ENCODE measurements at regions not wholly inside any gene's neighbourhood (a gene's known extent, or its start where the extent isn't known, plus 50 kb on each side); places are given as distances from the start of the nearest gene placed in this dataset.

DNA sequence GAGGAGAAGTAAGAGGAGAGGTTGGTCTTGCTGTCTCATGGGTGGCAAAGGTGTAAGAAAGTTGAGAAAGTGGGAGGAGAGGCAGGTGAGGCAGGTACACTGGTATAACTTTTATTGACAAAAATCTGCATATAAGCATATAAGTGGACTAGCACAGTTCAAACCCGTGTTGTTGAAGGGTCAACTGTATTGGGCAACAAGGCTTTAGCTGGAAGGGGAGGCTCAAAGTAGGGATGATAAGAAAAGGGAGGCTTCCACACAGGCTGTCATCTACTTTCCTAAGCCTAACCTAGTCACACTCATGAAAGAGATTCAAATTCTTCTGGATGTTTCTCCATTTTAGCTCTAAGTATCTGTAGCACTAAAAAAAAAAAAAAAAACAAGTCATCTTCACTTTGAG, 188.1 kb upstream of the SEMA6D start:
- TF ChIP-seq, protein P1, sequence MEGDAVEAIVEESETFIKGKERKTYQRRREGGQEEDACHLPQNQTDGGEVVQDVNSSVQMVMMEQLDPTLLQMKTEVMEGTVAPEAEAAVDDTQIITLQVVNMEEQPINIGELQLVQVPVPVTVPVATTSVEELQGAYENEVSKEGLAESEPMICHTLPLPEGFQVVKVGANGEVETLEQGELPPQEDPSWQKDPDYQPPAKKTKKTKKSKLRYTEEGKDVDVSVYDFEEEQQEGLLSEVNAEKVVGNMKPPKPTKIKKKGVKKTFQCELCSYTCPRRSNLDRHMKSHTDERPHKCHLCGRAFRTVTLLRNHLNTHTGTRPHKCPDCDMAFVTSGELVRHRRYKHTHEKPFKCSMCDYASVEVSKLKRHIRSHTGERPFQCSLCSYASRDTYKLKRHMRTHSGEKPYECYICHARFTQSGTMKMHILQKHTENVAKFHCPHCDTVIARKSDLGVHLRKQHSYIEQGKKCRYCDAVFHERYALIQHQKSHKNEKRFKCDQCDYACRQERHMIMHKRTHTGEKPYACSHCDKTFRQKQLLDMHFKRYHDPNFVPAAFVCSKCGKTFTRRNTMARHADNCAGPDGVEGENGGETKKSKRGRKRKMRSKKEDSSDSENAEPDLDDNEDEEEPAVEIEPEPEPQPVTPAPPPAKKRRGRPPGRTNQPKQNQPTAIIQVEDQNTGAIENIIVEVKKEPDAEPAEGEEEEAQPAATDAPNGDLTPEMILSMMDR (IDR thresholded peaks at IDR 0.05), result no peak
- TF ChIP-seq, protein P2, sequence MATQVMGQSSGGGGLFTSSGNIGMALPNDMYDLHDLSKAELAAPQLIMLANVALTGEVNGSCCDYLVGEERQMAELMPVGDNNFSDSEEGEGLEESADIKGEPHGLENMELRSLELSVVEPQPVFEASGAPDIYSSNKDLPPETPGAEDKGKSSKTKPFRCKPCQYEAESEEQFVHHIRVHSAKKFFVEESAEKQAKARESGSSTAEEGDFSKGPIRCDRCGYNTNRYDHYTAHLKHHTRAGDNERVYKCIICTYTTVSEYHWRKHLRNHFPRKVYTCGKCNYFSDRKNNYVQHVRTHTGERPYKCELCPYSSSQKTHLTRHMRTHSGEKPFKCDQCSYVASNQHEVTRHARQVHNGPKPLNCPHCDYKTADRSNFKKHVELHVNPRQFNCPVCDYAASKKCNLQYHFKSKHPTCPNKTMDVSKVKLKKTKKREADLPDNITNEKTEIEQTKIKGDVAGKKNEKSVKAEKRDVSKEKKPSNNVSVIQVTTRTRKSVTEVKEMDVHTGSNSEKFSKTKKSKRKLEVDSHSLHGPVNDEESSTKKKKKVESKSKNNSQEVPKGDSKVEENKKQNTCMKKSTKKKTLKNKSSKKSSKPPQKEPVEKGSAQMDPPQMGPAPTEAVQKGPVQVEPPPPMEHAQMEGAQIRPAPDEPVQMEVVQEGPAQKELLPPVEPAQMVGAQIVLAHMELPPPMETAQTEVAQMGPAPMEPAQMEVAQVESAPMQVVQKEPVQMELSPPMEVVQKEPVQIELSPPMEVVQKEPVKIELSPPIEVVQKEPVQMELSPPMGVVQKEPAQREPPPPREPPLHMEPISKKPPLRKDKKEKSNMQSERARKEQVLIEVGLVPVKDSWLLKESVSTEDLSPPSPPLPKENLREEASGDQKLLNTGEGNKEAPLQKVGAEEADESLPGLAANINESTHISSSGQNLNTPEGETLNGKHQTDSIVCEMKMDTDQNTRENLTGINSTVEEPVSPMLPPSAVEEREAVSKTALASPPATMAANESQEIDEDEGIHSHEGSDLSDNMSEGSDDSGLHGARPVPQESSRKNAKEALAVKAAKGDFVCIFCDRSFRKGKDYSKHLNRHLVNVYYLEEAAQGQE (IDR thresholded peaks at IDR 0.05; ENCODE audit: insufficient read depth in 1 of 2, low read depth in 2 of 2, low read length in 1 of 2), result no peak
